ENCODE measurements at regions not wholly inside any gene's neighbourhood (a gene's known extent, or its start where the extent isn't known, plus 50 kb on each side); places are given as distances from the start of the nearest gene placed in this dataset.

DNA sequence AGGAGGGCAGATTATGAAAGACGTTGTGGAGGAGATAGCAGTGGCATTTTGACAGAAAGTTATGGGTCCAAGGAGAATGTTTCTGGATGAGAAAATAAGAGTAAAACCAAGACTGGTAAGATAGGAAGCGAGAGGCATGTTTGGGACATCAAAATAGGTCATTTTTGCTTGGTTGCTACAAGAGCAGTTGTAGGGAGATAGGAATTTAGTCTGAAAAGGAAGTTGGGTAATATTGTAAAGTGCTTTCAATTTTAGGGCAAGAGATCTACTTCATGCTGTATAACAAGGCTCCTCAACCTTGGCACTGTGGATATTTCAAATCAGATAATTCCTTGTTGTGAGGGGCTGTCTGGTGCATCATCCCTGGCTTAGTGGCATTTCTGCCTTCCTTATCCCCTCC lies 118.0 kb upstream of the DPH6 start:
- FAIRE-seq = no peak
- TF ChIP-seq POLR2AphosphoS5 (IDR thresholded peaks at IDR 0.05; ENCODE audit: low read depth, low read length) = no peak
- no peak for TF ChIP-seq TAF1 (IDR thresholded peaks at IDR 0.05; ENCODE audit: borderline replicate concordance, low read depth, low read length)
- TF ChIP-seq POLR2A (IDR thresholded peaks at IDR 0.05; ENCODE audit: low read depth, low read length) = no peak
- DNase-seq (ENCODE audit: insufficient read length) = no peak

- DNase-seq (ENCODE audit: insufficient read length) (no peak), FAIRE-seq (no peak)
- TF ChIP-seq POLR2AphosphoS5 (IDR thresholded peaks at IDR 0.05; ENCODE audit: low read depth, low read length) (no peak), TAF1 (IDR thresholded peaks at IDR 0.05; ENCODE audit: borderline replicate concordance, low read depth, low read length) (no peak), POLR2A (IDR thresholded peaks at IDR 0.05; ENCODE audit: low read depth, low read length) (no peak)
These were observed 120.1 kb upstream of the DPH6 start for GRCh38 chr15:35665896-35666536.

DNA sequence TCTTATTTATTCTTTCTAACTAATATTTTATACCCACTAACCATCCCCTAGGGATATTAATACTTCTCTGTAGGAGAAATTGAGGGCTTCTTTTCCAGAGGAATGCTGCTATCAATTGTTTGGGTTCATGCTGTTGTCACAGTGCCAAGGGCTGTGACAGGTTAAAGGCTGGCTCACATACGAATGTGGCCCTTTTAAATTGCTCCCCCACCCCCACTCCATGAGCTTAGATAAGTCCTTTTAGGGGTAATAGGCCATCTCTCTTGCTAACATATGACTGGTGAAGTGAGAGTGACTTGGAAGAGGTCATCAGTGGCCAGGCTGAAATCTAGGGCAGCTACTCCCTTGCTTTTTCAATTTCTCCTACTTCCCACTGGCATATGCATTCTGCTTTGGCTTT lies 121.9 kb upstream of the DPH6 start:
- TF ChIP-seq POLR2A (IDR thresholded peaks at IDR 0.05; ENCODE audit: low read depth, low read length) = no peak
- no peak for TF ChIP-seq POLR2AphosphoS5 (IDR thresholded peaks at IDR 0.05; ENCODE audit: low read depth, low read length)
- TF ChIP-seq TAF1 (IDR thresholded peaks at IDR 0.05; ENCODE audit: borderline replicate concordance, low read depth, low read length) = no peak
- FAIRE-seq (no peak), DNase-seq (ENCODE audit: insufficient read length) (no peak)

DNA sequence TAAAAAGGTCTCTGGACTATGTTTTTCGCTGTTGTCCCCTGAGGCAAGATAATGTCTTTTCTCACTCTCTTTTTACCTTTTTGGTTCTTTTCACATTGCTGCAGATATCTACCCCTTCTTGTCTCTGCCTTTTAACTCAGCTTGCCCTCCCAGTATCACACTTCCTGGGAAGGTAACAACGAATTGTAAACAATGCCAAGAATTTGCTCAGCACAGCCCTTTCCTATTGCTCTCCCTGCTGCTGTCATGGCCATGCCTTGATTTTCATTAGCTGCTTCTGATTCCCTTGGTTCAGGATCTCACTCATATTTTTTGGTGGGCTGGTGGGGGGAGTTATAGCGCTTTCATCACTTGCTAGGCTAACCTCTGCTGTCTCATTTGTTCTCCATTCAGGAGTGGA lies 123.1 kb upstream of the DPH6 start:
- FAIRE-seq (no peak), DNase-seq (ENCODE audit: insufficient read length) (no peak)
- no peak for TF ChIP-seq POLR2A (IDR thresholded peaks at IDR 0.05; ENCODE audit: low read depth, low read length)
- no peak for TF ChIP-seq POLR2AphosphoS5 (IDR thresholded peaks at IDR 0.05; ENCODE audit: low read depth, low read length)
- no peak for TF ChIP-seq TAF1 (IDR thresholded peaks at IDR 0.05; ENCODE audit: borderline replicate concordance, low read depth, low read length)

DNA sequence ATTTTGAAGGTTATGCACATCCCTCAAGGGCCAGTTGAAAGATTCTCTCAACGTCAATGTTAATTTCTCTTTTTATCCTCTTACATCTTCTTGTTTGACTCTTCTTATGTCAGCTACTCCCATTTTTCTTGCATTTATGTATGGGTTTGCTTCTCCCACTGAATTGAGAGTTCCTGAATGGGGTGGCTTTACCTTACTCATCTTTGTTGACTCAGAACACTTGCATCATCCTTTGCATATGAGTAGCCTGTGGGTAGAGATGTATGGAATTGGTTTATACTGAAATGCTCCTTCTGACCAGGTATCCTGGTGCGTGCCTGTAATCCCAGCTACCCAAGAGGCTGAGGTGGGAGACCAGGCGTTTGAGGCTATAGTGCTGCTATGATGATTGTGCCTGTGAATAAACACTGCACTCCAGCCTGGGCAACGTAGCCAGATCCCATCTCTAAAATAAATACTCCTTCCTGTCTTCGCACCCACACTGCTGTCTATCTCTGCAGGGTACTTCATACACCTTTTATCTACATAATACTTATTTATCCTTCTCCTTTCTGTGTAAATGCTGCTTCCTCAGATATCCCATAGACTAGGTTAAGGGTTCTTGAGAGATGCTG lies 123.6 kb upstream of the DPH6 start:
- TF ChIP-seq POLR2A (IDR thresholded peaks at IDR 0.05; ENCODE audit: low read depth, low read length) (no peak), TAF1 (IDR thresholded peaks at IDR 0.05; ENCODE audit: borderline replicate concordance, low read depth, low read length) (no peak), POLR2AphosphoS5 (IDR thresholded peaks at IDR 0.05; ENCODE audit: low read depth, low read length) (no peak)
- FAIRE-seq = no peak
- DNase-seq (ENCODE audit: insufficient read length) = no peak

- no peak for TF ChIP-seq TAF1 (IDR thresholded peaks at IDR 0.05; ENCODE audit: borderline replicate concordance, low read depth, low read length)
- TF ChIP-seq POLR2A (IDR thresholded peaks at IDR 0.05; ENCODE audit: low read depth, low read length) = no peak
- TF ChIP-seq POLR2AphosphoS5 (IDR thresholded peaks at IDR 0.05; ENCODE audit: low read depth, low read length) = no peak
- FAIRE-seq (no peak), DNase-seq (ENCODE audit: insufficient read length) (no peak)
These were observed 125.2 kb upstream of the DPH6 start for GRCh38 chr15:35671197-35671596.

DNA sequence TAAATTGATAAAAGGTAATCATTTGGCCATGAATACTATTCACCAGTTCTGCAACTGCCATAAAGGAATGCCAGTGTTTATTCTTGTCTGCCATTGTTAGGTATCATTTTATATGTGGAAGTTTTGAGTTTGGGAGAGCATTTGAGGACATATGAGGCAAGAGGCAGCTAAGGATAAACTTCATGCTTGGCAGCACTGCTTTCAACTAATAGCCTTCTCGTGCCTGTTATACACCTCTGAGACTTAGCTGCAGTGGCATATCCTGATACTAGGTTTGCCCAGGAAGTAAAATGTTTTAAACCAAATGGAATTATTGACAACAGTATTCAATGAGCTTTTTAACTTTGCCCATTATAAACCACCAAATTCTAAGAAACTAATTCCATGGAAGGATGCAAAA lies 126.0 kb upstream of the DPH6 start:
- no peak for DNase-seq (ENCODE audit: insufficient read length)
- TF ChIP-seq POLR2A (IDR thresholded peaks at IDR 0.05; ENCODE audit: low read depth, low read length) (no peak), POLR2AphosphoS5 (IDR thresholded peaks at IDR 0.05; ENCODE audit: low read depth, low read length) (no peak), TAF1 (IDR thresholded peaks at IDR 0.05; ENCODE audit: borderline replicate concordance, low read depth, low read length) (no peak)

GRCh38 chr15:35673093-35673684 lies 127.2 kb upstream of the DPH6 start:
- FAIRE-seq (peak; percentile 36), DNase-seq (ENCODE audit: insufficient read length) (peak; percentile 5)
- TF ChIP-seq POLR2A (IDR thresholded peaks at IDR 0.05; ENCODE audit: low read depth, low read length) (no peak), TAF1 (IDR thresholded peaks at IDR 0.05; ENCODE audit: borderline replicate concordance, low read depth, low read length) (no peak), POLR2AphosphoS5 (IDR thresholded peaks at IDR 0.05; ENCODE audit: low read depth, low read length) (no peak)

More for the DNA sequence above, 126.0 kb upstream of the DPH6 start:
- no peak for FAIRE-seq

GRCh38 chr15:35674873-35675781 lies 129.2 kb upstream of the DPH6 start:
- TF ChIP-seq POLR2A (IDR thresholded peaks at IDR 0.05; ENCODE audit: low read depth, low read length) (no peak), POLR2AphosphoS5 (IDR thresholded peaks at IDR 0.05; ENCODE audit: low read depth, low read length) (no peak), TAF1 (IDR thresholded peaks at IDR 0.05; ENCODE audit: borderline replicate concordance, low read depth, low read length) (no peak)
- FAIRE-seq = no peak
- no peak for DNase-seq (ENCODE audit: insufficient read length)

GRCh38 chr15:35678774-35679173 lies 132.8 kb upstream of the DPH6 start:
- FAIRE-seq (no peak), DNase-seq (ENCODE audit: insufficient read length) (no peak)
- TF ChIP-seq TAF1 (IDR thresholded peaks at IDR 0.05; ENCODE audit: borderline replicate concordance, low read depth, low read length) (no peak), POLR2A (IDR thresholded peaks at IDR 0.05; ENCODE audit: low read depth, low read length) (no peak), POLR2AphosphoS5 (IDR thresholded peaks at IDR 0.05; ENCODE audit: low read depth, low read length) (no peak)

DNA sequence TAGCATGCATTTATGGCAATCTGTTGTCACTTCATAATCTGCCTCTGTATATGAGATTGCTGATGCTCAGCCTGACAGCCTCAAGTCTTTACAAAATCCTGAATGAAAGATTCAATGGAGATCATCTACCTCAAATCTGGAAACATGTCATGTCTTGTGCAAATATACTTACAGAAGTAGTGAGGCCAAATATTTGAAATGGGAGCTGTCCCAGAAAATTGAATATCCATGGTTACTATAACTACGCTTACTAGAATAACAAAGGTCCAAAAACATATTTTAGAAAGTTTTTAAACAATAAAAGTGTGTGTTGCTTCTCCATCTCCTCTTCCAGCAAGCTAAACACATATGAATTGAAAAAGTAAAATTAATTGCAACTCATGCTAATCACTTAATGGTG lies 133.2 kb upstream of the DPH6 start:
- no peak for FAIRE-seq
- TF ChIP-seq POLR2AphosphoS5 (IDR thresholded peaks at IDR 0.05; ENCODE audit: low read depth, low read length) = no peak
- TF ChIP-seq TAF1 (IDR thresholded peaks at IDR 0.05; ENCODE audit: borderline replicate concordance, low read depth, low read length) = no peak
- TF ChIP-seq POLR2A (IDR thresholded peaks at IDR 0.05; ENCODE audit: low read depth, low read length) = no peak

More for the DNA sequence above, 133.2 kb upstream of the DPH6 start:
- no peak for DNase-seq (ENCODE audit: insufficient read length)
